HG03280 (cell line): ENCODE measurements at regions not wholly inside any gene's neighbourhood (a gene's known extent, or its start where the extent isn't known, plus 50 kb on each side); places are given as distances from the start of the nearest gene placed in this dataset.

ENCODE experiments used
- ATAC-seq: cut with Tn5 transposase; IDR thresholded peaks from one replicate; pipeline ENCODE4 v1.9.1; 2021; ENCODE audit warnings: mild to moderate bottlenecking, moderate library complexity; ENCODE audit not compliant: unreplicated experiment

- no peak for ATAC-seq
These were observed 120.3 kb upstream of the SLC6A11 start for GRCh38 chr3:10695595-10696285.

DNA sequence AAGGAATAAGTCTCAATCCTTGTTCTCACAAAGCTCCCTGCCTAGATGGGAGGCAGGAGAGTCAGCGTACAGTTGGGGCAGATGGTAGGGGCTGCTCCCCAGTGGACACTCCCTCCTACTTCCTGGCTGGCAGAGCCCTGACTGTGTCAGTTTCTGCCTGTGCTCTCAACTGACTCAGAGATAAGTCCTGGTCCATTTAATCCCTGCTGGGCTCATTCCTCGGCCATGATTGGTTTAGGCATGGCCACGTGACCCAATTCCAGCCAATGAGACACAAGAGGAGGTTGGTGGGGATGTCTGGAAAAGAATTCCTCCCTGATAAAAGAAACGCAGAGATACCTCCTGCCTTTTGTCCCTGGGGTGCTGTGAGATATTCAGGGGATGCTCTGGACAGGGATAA lies 118.1 kb upstream of the SLC6A11 start:
- no peak for ATAC-seq

GRCh38 chr3:10700821-10701220 lies 115.2 kb upstream of the SLC6A11 start:
- ATAC-seq: no peak

GRCh38 chr3:10702961-10703740 lies 112.9 kb upstream of the SLC6A11 start:
- ATAC-seq: no peak

DNA sequence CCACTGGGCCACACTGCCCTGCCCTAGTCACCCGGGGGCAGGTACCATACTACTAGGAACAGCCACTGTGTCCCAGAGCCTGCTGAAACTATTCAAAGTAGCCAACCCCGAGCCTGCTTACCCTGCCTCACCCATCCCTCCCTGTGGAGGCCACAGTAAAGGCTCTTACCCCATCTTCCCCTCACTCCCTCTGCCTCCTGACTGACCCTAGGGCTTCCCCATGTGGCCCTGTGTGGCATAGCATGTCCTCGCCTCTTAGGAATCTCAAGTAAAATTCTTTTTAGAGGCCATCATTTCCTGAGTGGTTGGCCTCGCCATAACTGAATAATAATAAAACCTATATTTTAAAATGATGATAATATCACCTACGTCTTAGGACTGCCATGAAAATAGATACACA lies 112.2 kb upstream of the SLC6A11 start:
- no peak for ATAC-seq

DNA sequence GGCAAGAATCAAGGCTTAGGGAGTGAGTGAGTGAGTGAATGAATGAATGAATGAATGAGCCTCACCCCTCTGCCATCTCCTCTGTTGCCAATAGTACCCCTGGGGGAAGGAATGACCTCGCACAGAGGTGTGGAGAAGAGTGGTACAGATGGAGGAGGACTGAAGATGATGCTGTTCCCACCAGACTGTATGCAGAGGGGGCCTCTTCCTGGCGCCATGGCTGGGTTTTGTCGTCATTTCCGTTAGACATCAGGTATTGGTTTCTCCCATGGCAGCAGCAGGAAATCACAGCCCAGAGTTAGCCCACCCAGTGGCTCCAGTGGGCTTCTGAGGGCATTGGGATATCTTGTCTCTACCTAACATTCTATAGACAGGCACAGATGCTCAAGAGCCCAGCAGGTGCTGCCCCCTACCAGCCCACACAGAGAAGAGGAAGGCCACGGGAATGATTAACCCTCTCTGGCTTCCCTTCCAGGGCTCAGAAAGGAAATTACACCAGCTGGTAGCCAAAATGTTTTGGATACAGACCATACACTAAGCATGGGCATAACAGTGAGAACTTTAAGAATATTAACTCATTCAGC lies 109.8 kb upstream of the SLC6A11 start:
- ATAC-seq: no peak

DNA sequence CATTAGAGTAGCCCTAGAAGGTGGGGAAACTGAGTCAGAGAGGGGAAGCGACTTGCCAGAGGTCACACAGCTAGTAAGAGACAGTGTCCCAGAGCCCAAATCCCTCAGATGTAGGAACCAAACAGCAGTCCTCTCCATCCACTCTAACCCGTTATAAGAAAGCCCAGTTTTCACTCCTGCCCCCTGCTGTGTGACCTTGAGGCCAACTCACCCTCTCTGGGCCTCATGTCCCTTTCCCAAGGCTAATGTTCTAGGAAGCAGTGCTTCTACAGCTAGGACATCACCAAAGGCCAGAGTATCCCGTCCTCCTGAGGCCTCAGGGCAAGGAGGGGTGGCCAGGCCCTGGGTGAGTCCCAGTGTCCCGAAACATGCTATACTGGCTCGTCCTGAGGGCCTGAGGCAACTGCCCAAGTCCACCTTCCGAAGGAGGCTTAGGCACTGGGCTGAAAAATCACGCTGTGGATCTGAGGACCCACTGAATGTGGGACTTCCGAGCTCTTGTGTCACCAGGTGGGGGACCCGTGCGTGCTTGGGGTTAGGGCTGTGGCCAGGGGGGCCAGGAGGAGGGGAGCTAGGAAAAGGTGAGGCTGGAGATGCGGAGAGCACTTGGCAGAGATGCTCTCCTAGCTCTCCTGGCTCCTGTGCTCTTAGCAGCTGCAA lies 109.2 kb upstream of the SLC6A11 start:
- ATAC-seq: no peak

GRCh38 chr3:10707400-10708215 lies 108.4 kb upstream of the SLC6A11 start:
- no peak for ATAC-seq

DNA sequence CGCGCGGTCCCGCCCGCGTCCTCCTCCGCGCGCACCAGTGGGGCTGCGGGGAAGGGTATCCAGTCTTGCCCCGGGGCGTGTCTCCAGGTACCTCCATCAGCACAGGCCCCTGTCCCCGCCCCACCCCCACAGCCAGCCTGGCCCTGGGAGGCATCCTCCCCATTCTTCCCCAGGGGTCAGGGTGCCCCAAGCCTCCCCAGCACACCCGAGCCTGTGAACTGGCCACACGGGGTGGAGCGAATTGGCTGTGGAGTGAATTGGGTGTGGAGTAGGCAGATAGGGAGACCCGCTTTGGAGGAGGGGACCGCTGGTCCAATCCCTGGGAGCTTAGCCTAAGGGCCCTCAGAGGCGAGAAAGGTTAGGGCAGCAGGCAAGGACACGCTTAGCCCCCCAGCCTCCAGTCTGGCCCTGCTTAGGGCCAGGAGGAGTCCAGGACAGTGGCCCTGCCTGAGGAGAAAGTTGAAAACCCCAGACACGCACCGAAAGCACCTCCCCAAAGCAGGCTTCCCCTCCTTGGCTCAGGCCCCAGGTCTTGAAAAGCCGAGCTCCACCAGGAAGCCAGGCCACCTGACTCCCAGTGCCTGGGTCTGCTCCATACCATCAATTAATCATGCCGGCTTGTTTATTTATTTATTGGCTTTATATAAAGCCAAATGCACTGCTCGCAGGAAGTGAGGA lies 107.7 kb upstream of the SLC6A11 start:
- ATAC-seq: no peak

DNA sequence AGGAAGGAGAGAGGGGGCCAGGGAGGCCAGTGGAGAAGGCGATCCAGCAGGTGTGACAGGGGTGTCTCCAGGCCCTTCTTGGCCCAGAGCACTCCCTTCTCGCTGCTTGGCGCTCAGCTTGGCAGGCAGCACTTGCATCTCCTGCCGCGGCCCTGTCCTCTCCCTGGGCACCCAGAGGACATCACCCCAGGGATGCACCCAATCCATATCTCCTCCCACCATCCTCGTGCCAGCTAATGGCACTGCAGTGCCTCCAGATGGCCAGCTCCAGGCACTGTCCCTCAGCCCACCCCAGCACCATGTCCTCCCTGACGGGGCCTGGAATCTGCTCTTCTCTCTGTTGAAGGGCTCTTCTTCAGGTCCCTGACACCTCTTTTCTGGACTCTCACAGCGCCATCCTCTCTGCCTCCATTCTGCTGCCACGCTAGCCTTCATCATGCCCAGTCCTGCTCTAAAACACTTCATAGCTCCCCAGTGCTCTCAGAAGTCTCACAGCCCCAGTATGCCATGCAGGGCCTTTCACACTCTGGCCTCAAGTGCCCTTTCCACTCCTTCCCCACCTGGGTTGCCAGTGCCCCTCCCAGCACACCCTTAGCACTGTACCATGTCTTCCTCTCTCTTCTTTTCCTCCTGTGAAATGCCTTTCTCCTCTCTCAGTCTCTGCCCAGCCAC lies 106.8 kb upstream of the SLC6A11 start:
- ATAC-seq: no peak

GRCh38 chr3:10712121-10712520 lies 103.9 kb upstream of the SLC6A11 start:
- no peak for ATAC-seq

- no peak for ATAC-seq
These were observed 102.4 kb upstream of the SLC6A11 start for GRCh38 chr3:10713656-10714055.

DNA sequence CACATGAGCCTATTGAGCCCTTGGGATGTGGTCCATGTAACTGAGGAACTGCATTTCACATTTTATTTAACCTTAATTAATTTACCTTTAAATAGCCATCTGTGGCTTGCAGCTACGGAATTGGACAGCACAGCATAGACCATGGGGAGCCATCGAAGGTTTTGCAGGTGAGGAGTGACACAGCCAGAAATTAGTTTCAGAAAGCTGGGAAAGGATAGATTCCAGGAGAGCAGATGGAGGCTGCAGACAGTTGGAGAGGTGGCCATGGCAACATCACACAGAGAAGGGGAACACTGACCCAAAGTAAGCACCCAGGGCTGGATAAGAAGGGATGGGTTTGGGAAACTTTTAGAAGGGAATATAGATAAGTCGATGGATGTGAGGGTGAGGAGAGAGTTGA lies 100.1 kb upstream of the SLC6A11 start:
- ATAC-seq: no peak

- no peak for ATAC-seq
These were observed 99.1 kb upstream of the SLC6A11 start for GRCh38 chr3:10716964-10717363.

GRCh38 chr3:10717756-10718155 lies 98.3 kb upstream of the SLC6A11 start:
- ATAC-seq: no peak

DNA sequence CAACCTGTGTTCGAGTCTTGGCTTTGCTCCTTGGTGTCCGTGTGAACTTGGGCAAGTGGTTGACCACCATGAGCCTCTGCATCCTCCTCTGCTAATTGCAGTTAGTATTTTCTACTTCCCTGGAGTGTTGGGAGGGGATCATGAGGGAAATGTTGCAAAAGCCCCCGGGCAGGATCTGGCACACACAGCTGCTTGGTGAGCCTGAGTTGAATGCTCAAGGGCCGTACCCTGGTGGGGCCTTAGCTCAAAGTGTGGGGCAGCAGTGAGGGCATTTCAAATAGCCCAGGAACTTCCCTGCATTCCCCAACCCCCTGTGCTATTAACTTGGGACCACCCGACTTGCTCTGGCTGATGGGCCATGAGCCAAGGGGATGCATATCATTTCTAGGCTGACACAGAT lies 94.9 kb upstream of the SLC6A11 start:
- ATAC-seq: no peak

DNA sequence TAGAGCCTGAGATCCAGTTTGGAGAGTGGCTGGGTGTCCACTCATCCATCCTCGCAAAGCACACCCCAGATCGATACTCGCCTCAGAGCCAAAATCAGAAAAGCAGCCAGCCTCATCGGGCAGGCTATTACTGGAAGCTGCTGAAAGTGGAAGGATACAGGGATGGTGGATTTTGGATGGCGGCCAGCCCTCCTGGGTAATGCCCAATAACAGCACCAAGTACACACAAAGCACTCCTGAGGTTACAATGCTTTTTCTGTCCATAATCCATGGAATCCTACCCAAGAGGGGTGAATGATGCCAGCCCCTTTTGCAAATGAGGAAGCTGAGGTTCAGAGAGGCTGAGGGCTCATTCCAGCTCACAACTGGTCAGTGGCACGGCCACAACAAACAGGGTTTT lies 93.1 kb upstream of the SLC6A11 start:
- ATAC-seq: no peak

DNA sequence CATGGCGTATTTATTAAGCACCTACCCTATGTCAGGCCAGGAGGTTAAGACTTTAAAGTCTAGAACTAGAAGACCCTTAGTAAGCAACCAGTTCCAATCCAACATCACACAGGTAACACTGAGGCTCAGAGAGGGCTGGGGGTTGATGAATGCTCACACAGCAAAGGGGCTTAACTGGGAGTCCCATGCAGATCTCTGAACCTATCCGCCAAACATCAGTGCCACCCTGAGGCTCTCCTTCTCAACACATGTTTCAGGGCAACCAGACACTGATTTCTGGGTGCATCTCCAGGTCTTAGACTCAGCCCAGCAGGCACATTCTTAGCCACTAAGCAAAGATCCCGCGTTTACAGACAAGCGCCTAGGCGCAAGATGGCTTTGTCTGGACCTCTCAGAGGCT lies 92.0 kb upstream of the SLC6A11 start:
- no peak for ATAC-seq

GRCh38 chr3:10725067-10725466 lies 91.0 kb upstream of the SLC6A11 start:
- no peak for ATAC-seq

DNA sequence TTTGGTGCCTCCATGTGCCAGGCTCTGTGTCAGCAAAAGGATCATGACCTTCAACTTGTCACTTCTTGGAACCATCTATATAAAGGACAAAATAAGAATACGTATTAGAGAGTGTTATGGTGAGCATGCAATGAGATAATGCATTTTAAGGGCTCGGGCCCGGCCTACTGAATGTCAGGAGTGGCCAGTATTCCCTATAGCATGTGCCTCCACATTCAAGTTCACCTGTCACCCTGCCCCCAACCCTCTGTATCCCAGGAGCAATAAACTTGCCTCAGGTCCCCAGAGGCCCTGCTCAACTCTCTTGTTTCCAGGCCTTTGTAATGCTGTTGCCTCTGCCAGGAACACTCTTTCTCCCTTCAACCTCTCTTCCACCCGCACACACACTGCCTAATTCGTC lies 90.2 kb upstream of the SLC6A11 start:
- ATAC-seq: no peak
